H9 (cell line): ENCODE measurements at regions not wholly inside any gene's neighbourhood (a gene's known extent, or its start where the extent isn't known, plus 50 kb on each side); places are given as distances from the start of the nearest gene placed in this dataset.

Experiments used
- DNase-seq: peaks from one replicate; pipeline ENCODE4 v3.0.0-alpha.2; 2017
- H2AFZ ChIP-seq: one replicate; pipeline ENCODE4 v1.6.1; 2013; ENCODE audit warnings: mild to moderate bottlenecking, low read length, control low read depth, moderate library complexity
- H2AK5ac ChIP-seq: 2 replicates; pipeline ENCODE4 v1.6.1; 2013; ENCODE audit warnings: low read length, control low read depth, mixed read lengths; ENCODE audit not compliant: insufficient read length
- H2BK120ac ChIP-seq: one replicate; pipeline ENCODE4 v1.6.1; 2013; ENCODE audit warnings: low read depth, mild to moderate bottlenecking, low read length, control low read depth, inconsistent platforms; ENCODE audit not compliant: poor library complexity, severe bottlenecking
- H2BK12ac ChIP-seq: 2 replicates; pipeline ENCODE4 v1.6.1; 2013; ENCODE audit warnings: low read length, control low read depth, mixed read lengths, low read depth; ENCODE audit not compliant: insufficient read length
- H2BK15ac ChIP-seq: 2 replicates; pipeline ENCODE4 v1.6.1; 2013; ENCODE audit warnings: low read depth, low read length, control low read depth
- H2BK20ac ChIP-seq: one replicate; pipeline ENCODE4 v1.6.1; 2013; ENCODE audit warnings: low read depth, mild to moderate bottlenecking, low read length, control low read depth, inconsistent platforms; ENCODE audit not compliant: poor library complexity, severe bottlenecking
- H2BK5ac ChIP-seq: 2 replicates; pipeline ENCODE4 v1.6.1; 2013; ENCODE audit warnings: low read length, control low read depth, mixed read lengths; ENCODE audit not compliant: insufficient read length
- H3K14ac ChIP-seq: 2 replicates; pipeline ENCODE4 v1.6.1; 2013; ENCODE audit warnings: low read length, control low read depth; ENCODE audit not compliant: insufficient read depth
- H3K18ac ChIP-seq: 2 replicates; pipeline ENCODE4 v1.6.1; 2013; ENCODE audit warnings: low read depth, mild to moderate bottlenecking, mixed read lengths, low read length, control low read depth; ENCODE audit not compliant: insufficient read length
- H3K23ac ChIP-seq: 2 replicates; pipeline ENCODE4 v1.6.1; 2013; ENCODE audit warnings: low read length, control low read depth, mixed read lengths, low read depth; ENCODE audit not compliant: insufficient read length
- H3K23me2 ChIP-seq: 2 replicates; pipeline ENCODE4 v1.6.1; 2013; ENCODE audit warnings: low read depth, mild to moderate bottlenecking, mixed read lengths, low read length, control low read depth; ENCODE audit not compliant: insufficient read length, poor library complexity, severe bottlenecking
- H3K27ac ChIP-seq: 2 replicates; pipeline ENCODE4 v1.5.1; 2013; ENCODE audit warnings: low read length, control low read depth, mixed read lengths, low read depth; ENCODE audit not compliant: insufficient read length
- H3K27me3 ChIP-seq: 2 replicates; pipeline ENCODE4 v1.6.1; 2013; ENCODE audit warnings: low read length, control low read depth, inconsistent platforms; ENCODE audit not compliant: insufficient read depth
- H3K4ac ChIP-seq: 2 replicates; pipeline ENCODE4 v1.6.1; 2013; ENCODE audit warnings: low read depth, mild to moderate bottlenecking, control low read depth, inconsistent platforms, low read length, moderate library complexity
- H3K4me1 ChIP-seq: 2 replicates; pipeline ENCODE4 v1.6.1; 2013; ENCODE audit warnings: low read length, control low read depth, inconsistent platforms; ENCODE audit not compliant: insufficient read depth
- H3K4me2 ChIP-seq: 2 replicates; pipeline ENCODE4 v1.6.1; 2013; ENCODE audit warnings: low read length, control low read depth, mixed read lengths; ENCODE audit not compliant: insufficient read length, insufficient read depth
- H3K56ac ChIP-seq: 2 replicates; pipeline ENCODE4 v1.6.1; 2013; ENCODE audit warnings: low read depth, mild to moderate bottlenecking, mixed read lengths, low read length, control low read depth; ENCODE audit not compliant: insufficient read length
- H3K79me1 ChIP-seq: 2 replicates; pipeline ENCODE4 v1.6.1; 2013; ENCODE audit warnings: low read depth, mild to moderate bottlenecking, moderate library complexity, low read length, control low read depth, inconsistent platforms; ENCODE audit not compliant: insufficient read depth, poor library complexity, severe bottlenecking
- H3K79me2 ChIP-seq: 2 replicates; pipeline ENCODE4 v1.6.1; 2013; ENCODE audit warnings: low read length, control low read depth, inconsistent platforms; ENCODE audit not compliant: insufficient read depth
- H3K9ac ChIP-seq: 2 replicates; pipeline ENCODE4 v1.6.1; 2013; ENCODE audit warnings: low read length, control low read depth, mixed read lengths; ENCODE audit not compliant: insufficient read length; ENCODE audit errors: extremely low read depth
- H3K9me3 ChIP-seq: one replicate; pipeline ENCODE4 v1.6.1; 2013; ENCODE audit warnings: low read depth, low read length, inconsistent platforms; ENCODE audit not compliant: control insufficient read depth
- H3T11ph ChIP-seq: one replicate; pipeline ENCODE4 v1.6.1; 2013; ENCODE audit warnings: mild to moderate bottlenecking, low read length, control low read depth, inconsistent platforms
- H4K20me1 ChIP-seq: one replicate; pipeline ENCODE4 v1.6.1; 2013; ENCODE audit not compliant: control insufficient read depth, insufficient read length, insufficient read depth
- H4K5ac ChIP-seq: 2 replicates; pipeline ENCODE4 v1.6.1; 2013; ENCODE audit warnings: low read depth, mild to moderate bottlenecking, mixed read lengths, low read length, control low read depth; ENCODE audit not compliant: insufficient read length
- H4K8ac ChIP-seq: replicated peaks from 2 replicates; pipeline ENCODE4 v1.6.1; 2013; ENCODE audit warnings: low read length, control low read depth, mixed read lengths, low read depth; ENCODE audit not compliant: insufficient read length
- H4K91ac ChIP-seq: 2 replicates; pipeline ENCODE4 v1.6.1; 2013; ENCODE audit warnings: low read depth, mild to moderate bottlenecking, moderate library complexity, mixed read lengths, low read length, control low read depth; ENCODE audit not compliant: insufficient read length
- H3K27ac Mint-ChIP-seq, 3 experiments: 2 replicates in 2 of 3; 3 replicates in 1 of 3; pipeline ENCODE4 v1.8.0; 2020 to 2021; ENCODE audit warnings: mixed read lengths in 3 of 3, mild to moderate bottlenecking in 1 of 3, moderate library complexity in 1 of 3
- H3K27me3 Mint-ChIP-seq: 2 replicates; pipeline ENCODE4 v1.8.0; 2021; ENCODE audit warnings: low read depth, mild to moderate bottlenecking, moderate library complexity, mixed read lengths
- H3K36me3 Mint-ChIP-seq, 3 experiments: 2 replicates in 2 of 3; 3 replicates in 1 of 3; pipeline ENCODE4 v1.8.0; 2020 to 2021; ENCODE audit warnings: low read depth in 3 of 3, mixed read lengths in 3 of 3; ENCODE audit not compliant: insufficient read depth in 1 of 3
- H3K4me1 Mint-ChIP-seq, 2 experiments: 2 replicates each; pipeline ENCODE4 v1.8.0; 2020; ENCODE audit warnings: mixed read lengths in 2 of 2
- H3K4me3 Mint-ChIP-seq, 2 experiments: 2 replicates in 1 of 2; 3 replicates in 1 of 2; pipeline ENCODE4 v1.8.0; 2020 to 2021; ENCODE audit warnings: mild to moderate bottlenecking in 2 of 2, mixed read lengths in 2 of 2, moderate library complexity in 1 of 2
- H3K9me3 Mint-ChIP-seq, 2 experiments: 2 replicates in 1 of 2; 3 replicates in 1 of 2; pipeline ENCODE4 v1.8.0; 2020; ENCODE audit warnings: mild to moderate bottlenecking in 2 of 2, mixed read lengths in 2 of 2, moderate library complexity in 1 of 2
- TF ChIP-seq, protein P1 (sequence below): fragments of 200-600 bp; sonication (generic); conservative IDR thresholded peaks from 3 replicates; pipeline ENCODE4 v1.8.0; 2021; ENCODE audit warnings: antibody characterized with exemption, mild to moderate bottlenecking

DNA sequence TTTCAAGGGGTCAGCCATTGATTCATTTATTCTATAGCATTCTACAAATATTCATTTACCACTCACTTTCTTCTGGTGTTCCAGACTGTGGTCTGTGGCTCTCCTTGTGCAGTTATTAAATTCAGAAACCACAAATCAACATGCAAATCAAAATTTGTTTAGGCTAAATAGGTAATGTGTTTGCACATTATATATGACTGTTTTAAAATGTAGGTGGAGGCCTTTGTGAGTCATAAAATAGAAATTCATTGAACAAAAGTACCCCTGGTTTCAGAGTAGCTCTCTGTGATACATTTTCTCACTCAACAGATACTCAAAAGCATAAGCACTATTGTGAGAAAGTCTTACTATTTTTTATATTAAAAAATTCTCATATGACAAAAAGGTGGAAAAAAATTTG is 385.5 kb upstream of the TSHZ2 start:
- Histone ChIP-seq H3K79me1 (no peaks in the 10 kb centered on the region), H3K23ac (no peak overlapping the region), H2AK5ac (no peak overlapping the region), H2AFZ (no peak overlapping the region), H3K4ac (no peak overlapping the region), H4K20me1 (no peaks in the 10 kb centered on the region), H3K9ac (no peak overlapping the region), H4K5ac (no peak overlapping the region), H2BK20ac (no peak overlapping the region), H4K8ac (no peak overlapping the region), H2BK5ac (no peak overlapping the region), H3K56ac (no peak overlapping the region), H3K27ac (no peak overlapping the region), H2BK15ac (no peak overlapping the region), H3K27me3 (no peaks in the 10 kb centered on the region), H2BK120ac (no peak overlapping the region), H3T11ph (no peak overlapping the region), H3K4me1 (no peaks in the 10 kb centered on the region), H4K91ac (no peak overlapping the region), H2BK12ac (no peak overlapping the region), H3K79me2 (no peaks in the 10 kb centered on the region), H3K23me2 (no peaks in the 10 kb centered on the region), H3K14ac (no peak overlapping the region), H3K9me3 (no peaks in the 10 kb centered on the region), H3K4me2 (no peak overlapping the region), H3K18ac (no peak overlapping the region)
- DNase-seq: no peak
- H3K36me3 Mint-ChIP-seq: no peaks in the 10 kb centered on the region
- H3K9me3 Mint-ChIP-seq: peaks cover 0 to 2% of the 10 kb centered on the region in 2 experiments; a peak in 2 of 5 replicates
- H3K27me3 Mint-ChIP-seq: peaks cover 2% of the 10 kb centered on the region
- no peak overlapping the region for H3K4me3 Mint-ChIP-seq
- no peak overlapping the region for H3K27ac Mint-ChIP-seq
- TF ChIP-seq, protein P1, sequence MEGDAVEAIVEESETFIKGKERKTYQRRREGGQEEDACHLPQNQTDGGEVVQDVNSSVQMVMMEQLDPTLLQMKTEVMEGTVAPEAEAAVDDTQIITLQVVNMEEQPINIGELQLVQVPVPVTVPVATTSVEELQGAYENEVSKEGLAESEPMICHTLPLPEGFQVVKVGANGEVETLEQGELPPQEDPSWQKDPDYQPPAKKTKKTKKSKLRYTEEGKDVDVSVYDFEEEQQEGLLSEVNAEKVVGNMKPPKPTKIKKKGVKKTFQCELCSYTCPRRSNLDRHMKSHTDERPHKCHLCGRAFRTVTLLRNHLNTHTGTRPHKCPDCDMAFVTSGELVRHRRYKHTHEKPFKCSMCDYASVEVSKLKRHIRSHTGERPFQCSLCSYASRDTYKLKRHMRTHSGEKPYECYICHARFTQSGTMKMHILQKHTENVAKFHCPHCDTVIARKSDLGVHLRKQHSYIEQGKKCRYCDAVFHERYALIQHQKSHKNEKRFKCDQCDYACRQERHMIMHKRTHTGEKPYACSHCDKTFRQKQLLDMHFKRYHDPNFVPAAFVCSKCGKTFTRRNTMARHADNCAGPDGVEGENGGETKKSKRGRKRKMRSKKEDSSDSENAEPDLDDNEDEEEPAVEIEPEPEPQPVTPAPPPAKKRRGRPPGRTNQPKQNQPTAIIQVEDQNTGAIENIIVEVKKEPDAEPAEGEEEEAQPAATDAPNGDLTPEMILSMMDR: no peak
- no peaks in the 10 kb centered on the region for H3K4me1 Mint-ChIP-seq
